ENCODE measurements at regions not wholly inside any gene's neighbourhood (a gene's known extent, or its start where the extent isn't known, plus 50 kb on each side); places are given as distances from the start of the nearest gene placed in this dataset.

GRCh38 chr10:58102897-58103296, 164.8 kb downstream of the IPMK start:
- TF ChIP-seq CTCF (IDR thresholded peaks at IDR 0.05 in 2 of 3, conservative IDR thresholded peaks at IDR 0.05 in 1 of 3; ENCODE audit: control insufficient read depth in 2 of 3, extremely low read depth in 1 of 3, insufficient read depth in 1 of 3, low read depth in 3 of 3, low read length in 3 of 3): no peak
- TF ChIP-seq SMC3 (IDR thresholded peaks at IDR 0.05; ENCODE audit: borderline replicate concordance, low read length): no peak
- TF ChIP-seq KDM1A (IDR thresholded peaks at IDR 0.05; ENCODE audit: borderline replicate concordance): no peak
- no peak for TF ChIP-seq EP300 (IDR thresholded peaks at IDR 0.05; ENCODE audit: borderline replicate concordance in 1 of 2, control insufficient read depth in 1 of 2, low read depth in 2 of 2, low read length in 2 of 2)
- TF ChIP-seq ZNF274 (IDR thresholded peaks at IDR 0.05; ENCODE audit: insufficient read depth, insufficient read length): no peak
- no peak for TF ChIP-seq BHLHE40 (IDR thresholded peaks at IDR 0.05; ENCODE audit: borderline replicate concordance in 1 of 2, low read depth in 2 of 2, low read length in 1 of 2)
- TF ChIP-seq POLR2A (IDR thresholded peaks at IDR 0.05; ENCODE audit: low read depth, low read length): no peak
- TF ChIP-seq ZNF217 (IDR thresholded peaks at IDR 0.05): no peak
- TF ChIP-seq NFXL1 (IDR thresholded peaks at IDR 0.05; ENCODE audit: borderline replicate concordance): no peak
- no peak for TF ChIP-seq CBX5 (IDR thresholded peaks at IDR 0.05; ENCODE audit: low read depth)
- no peak for TF ChIP-seq HDAC2 (IDR thresholded peaks at IDR 0.05)
- no peak for TF ChIP-seq SIX5 (IDR thresholded peaks at IDR 0.05; ENCODE audit: low read depth, low read length, severe bottlenecking)
- no peak for TF ChIP-seq RELA (IDR thresholded peaks at IDR 0.05; ENCODE audit: borderline replicate concordance, partially characterized antibody)
- no peak for TF ChIP-seq ELK1 (IDR thresholded peaks at IDR 0.05; ENCODE audit: low read depth, low read length)

Data from GM12878 (cell line).